HG02884 (cell line): ENCODE measurements at regions not wholly inside any gene's neighbourhood (a gene's known extent, or its start where the extent isn't known, plus 50 kb on each side); places are given as distances from the start of the nearest gene placed in this dataset.
"Not testable (repeated sequence)": the region's sequence is repeated elsewhere in the genome, so short reads cannot be mapped to it uniquely, and the experiment has no call there.

ENCODE experiments used
- ATAC-seq: cut with Tn5 transposase; IDR thresholded peaks from one replicate; pipeline ENCODE4 v1.9.1; 2021; ENCODE audit warnings: mild to moderate bottlenecking, moderate library complexity; ENCODE audit not compliant: unreplicated experiment

- ATAC-seq, result no peak
These were observed 167.1 kb upstream of the CRBN start for GRCh38 chr3:3346556-3346955.

GRCh38 chr3:3342141-3342540, 162.7 kb upstream of the CRBN start:
- no peak for ATAC-seq

GRCh38 chr3:3340965-3341895, 161.7 kb upstream of the CRBN start:
- ATAC-seq, result no peak

GRCh38 chr3:3340526-3340925, 161.0 kb upstream of the CRBN start:
- no peak for ATAC-seq

GRCh38 chr3:3335903-3336302, 156.4 kb upstream of the CRBN start:
- ATAC-seq, result no peak

GRCh38 chr3:3334491-3334890, 155.0 kb upstream of the CRBN start:
- no peak for ATAC-seq

- ATAC-seq, result no peak
These were observed 154.1 kb upstream of the CRBN start for GRCh38 chr3:3333571-3333970.

GRCh38 chr3:3316521-3316920, 137.0 kb upstream of the CRBN start:
- no peak for ATAC-seq

- ATAC-seq, result no peak
These were observed 136.4 kb upstream of the CRBN start for GRCh38 chr3:3315846-3316245.

GRCh38 chr3:3309887-3310286, 130.4 kb upstream of the CRBN start:
- ATAC-seq, result no peak

- ATAC-seq, result no peak
These were observed 129.3 kb upstream of the CRBN start for GRCh38 chr3:3308809-3309208.

- no peak for ATAC-seq
These were observed 128.0 kb upstream of the CRBN start for GRCh38 chr3:3307491-3307890.

- ATAC-seq, result no peak
These were observed 126.3 kb upstream of the CRBN start for GRCh38 chr3:3305841-3306240.

GRCh38 chr3:3305084-3305483, 125.6 kb upstream of the CRBN start:
- no peak for ATAC-seq

- no peak for ATAC-seq
These were observed 124.1 kb upstream of the CRBN start for GRCh38 chr3:3303636-3304035.

- ATAC-seq, result no peak
These were observed 123.5 kb upstream of the CRBN start for GRCh38 chr3:3302964-3303363.

GRCh38 chr3:3301476-3301875, 122.0 kb upstream of the CRBN start:
- no peak for ATAC-seq

- no peak for ATAC-seq
These were observed 117.5 kb upstream of the CRBN start for GRCh38 chr3:3296979-3297381.

- no peak for ATAC-seq
These were observed 116.1 kb upstream of the CRBN start for GRCh38 chr3:3295586-3295985.

GRCh38 chr3:3291756-3292283, 112.3 kb upstream of the CRBN start:
- not testable (repeated sequence) for ATAC-seq

- no peak for ATAC-seq
These were observed 108.8 kb upstream of the CRBN start for GRCh38 chr3:3288255-3288654.

GRCh38 chr3:3286014-3286413, 106.5 kb upstream of the CRBN start:
- ATAC-seq, result no peak

GRCh38 chr3:3281024-3281423, 101.5 kb upstream of the CRBN start:
- ATAC-seq, result peak; percentile 47
